OCI-LY3 (cell line): ENCODE measurements at regions not wholly inside any gene's neighbourhood (a gene's known extent, or its start where the extent isn't known, plus 50 kb on each side); places are given as distances from the start of the nearest gene placed in this dataset.

Experiments used
- H2AFZ ChIP-seq: fragments of 200-600, 300-600 bp; shearing (Covaris generic); 2 replicates; pipeline ENCODE4 v1.6.0; 2014; ENCODE audit warnings: antibody characterized with exemption, low read depth, low read length
- H3K27ac ChIP-seq: fragments of 200-600, 300-600 bp; sonication (generic); 2 replicates; pipeline ENCODE4 v1.5.1; 2014; ENCODE audit warnings: mild to moderate bottlenecking, low read length, moderate library complexity, mixed read lengths
- H3K27me3 ChIP-seq: fragments of 200-600, 300-600 bp; sonication (generic); 2 replicates; pipeline ENCODE4 v1.6.1; 2014; ENCODE audit warnings: low read depth, low read length, mixed read lengths
- H3K36me3 ChIP-seq: fragments of 200-600, 300-600 bp; sonication (generic); replicated peaks from 2 replicates; pipeline ENCODE3; 2014; ENCODE audit warnings: low read depth, low read length, mixed read lengths
- H3K4me1 ChIP-seq: fragments of 300-600, 200-600 bp; sonication (generic); 2 replicates; pipeline ENCODE4 v1.6.1; 2014; ENCODE audit warnings: low read length, mixed read lengths
- H3K4me2 ChIP-seq: fragments of 200-600, 300-600 bp; sonication (generic); 2 replicates; pipeline ENCODE4 v1.6.1; 2014; ENCODE audit warnings: low read length, mixed read lengths
- H3K4me3 ChIP-seq: fragments of 300-600, 200-600 bp; sonication (generic); 2 replicates; pipeline ENCODE4 v1.5.1; 2014; ENCODE audit warnings: antibody characterized with exemption, mild to moderate bottlenecking, low read length, moderate library complexity
- H3K79me2 ChIP-seq: fragments of 300-600, 200-600 bp; shearing (Covaris generic); 2 replicates; pipeline ENCODE4 v1.6.1; 2014; ENCODE audit warnings: mild to moderate bottlenecking, low read length, mixed read lengths
- H3K9ac ChIP-seq: fragments of 300-600, 200-600 bp; shearing (Covaris generic); 2 replicates; pipeline ENCODE4 v1.6.0; 2014; ENCODE audit warnings: mild to moderate bottlenecking, low read length, moderate library complexity
- H3K9me3 ChIP-seq: fragments of 200-600, 300-600 bp; shearing (Covaris generic); 2 replicates; pipeline ENCODE4 v1.6.1; 2014; ENCODE audit warnings: low read length, mixed read lengths; ENCODE audit not compliant: insufficient read depth
- H4K20me1 ChIP-seq: fragments of 200-600, 300-600 bp; sonication (generic); 2 replicates; pipeline ENCODE4 v1.6.1; 2016; ENCODE audit warnings: low read length, mixed read lengths; ENCODE audit not compliant: insufficient read depth
- CTCF ChIP-seq: fragments of 200-600, 300-600 bp; sonication (generic); IDR thresholded peaks from 2 replicates; pipeline ENCODE4 v1.5.1; 2014; ENCODE audit warnings: antibody characterized with exemption, low read length, low read depth
- EZH2phosphoT487 ChIP-seq: fragments of 200-600 bp; shearing (Covaris generic); IDR thresholded peaks from 2 replicates; pipeline ENCODE4 v1.6.1; 2018; ENCODE audit warnings: antibody characterized with exemption, mixed run types, low read depth

- Histone ChIP-seq H3K36me3 (no peaks in the 10 kb centered on the region), H3K79me2 (no peaks in the 10 kb centered on the region), H3K9ac (no peak overlapping the region), H2AFZ (no peak overlapping the region), H3K4me3 (no peak overlapping the region), H3K9me3 (no peaks in the 10 kb centered on the region), H3K4me2 (no peak overlapping the region), H3K27me3 (no peaks in the 10 kb centered on the region), H4K20me1 (no peaks in the 10 kb centered on the region), H3K4me1 (no peaks in the 10 kb centered on the region), H3K27ac (no peak overlapping the region)
- TF ChIP-seq CTCF = no peak
- TF ChIP-seq EZH2phosphoT487 = no peak
Measured at GRCh38 chr7:138278601-138279000, 181.5 kb upstream of the TRIM24 start.

- H3K9me3 ChIP-seq = no peaks in the 10 kb centered on the region
- H3K36me3 ChIP-seq = no peaks in the 10 kb centered on the region
- H3K79me2 ChIP-seq = no peaks in the 10 kb centered on the region
- H3K4me2 ChIP-seq = no peak overlapping the region
- no peak overlapping the region for H3K27ac ChIP-seq
- no peaks in the 10 kb centered on the region for H4K20me1 ChIP-seq
- no peaks in the 10 kb centered on the region for H3K4me1 ChIP-seq
- no peak overlapping the region for H3K4me3 ChIP-seq
- H2AFZ ChIP-seq = no peak overlapping the region
- H3K9ac ChIP-seq = no peak overlapping the region
- no peaks in the 10 kb centered on the region for H3K27me3 ChIP-seq
- no peak for TF ChIP-seq CTCF
- TF ChIP-seq EZH2phosphoT487 = no peak
Measured at GRCh38 chr7:138282997-138283396, 177.1 kb upstream of the TRIM24 start.

GRCh38 chr7:138285129-138285528 lies 174.9 kb upstream of the TRIM24 start:
- Histone ChIP-seq H3K4me2 (no peak overlapping the region), H3K9ac (no peak overlapping the region), H3K36me3 (no peaks in the 10 kb centered on the region), H3K9me3 (no peaks in the 10 kb centered on the region), H4K20me1 (no peaks in the 10 kb centered on the region), H2AFZ (no peak overlapping the region), H3K27me3 (no peaks in the 10 kb centered on the region), H3K27ac (no peak overlapping the region), H3K4me3 (no peak overlapping the region), H3K4me1 (no peaks in the 10 kb centered on the region), H3K79me2 (no peaks in the 10 kb centered on the region)
- no peak for TF ChIP-seq CTCF
- TF ChIP-seq EZH2phosphoT487 = no peak

GRCh38 chr7:138286846-138287245 lies 173.2 kb upstream of the TRIM24 start:
- no peaks in the 10 kb centered on the region for H3K4me1 ChIP-seq
- H4K20me1 ChIP-seq = no peaks in the 10 kb centered on the region
- no peaks in the 10 kb centered on the region for H3K9me3 ChIP-seq
- no peak overlapping the region for H3K27ac ChIP-seq
- H3K79me2 ChIP-seq = no peaks in the 10 kb centered on the region
- H2AFZ ChIP-seq = no peak overlapping the region
- TF ChIP-seq EZH2phosphoT487 (no peak), CTCF (no peak)
- no peak overlapping the region for H3K4me3 ChIP-seq
- H3K36me3 ChIP-seq = no peaks in the 10 kb centered on the region
- H3K4me2 ChIP-seq = no peak overlapping the region
- no peak overlapping the region for H3K9ac ChIP-seq
- H3K27me3 ChIP-seq = no peaks in the 10 kb centered on the region
